Breast epithelium (tissue), 3 donors: ENCODE measurements at regions not wholly inside any gene's neighbourhood (a gene's known extent, or its start where the extent isn't known, plus 50 kb on each side); places are given as distances from the start of the nearest gene placed in this dataset.

Experiments used
- POLR2A ChIP-seq: fragments of 450-650 bp; IDR thresholded peaks from one replicate; pipeline ENCODE4 v1.6.1; 2016; ENCODE audit warnings: antibody characterized with exemption, mild to moderate bottlenecking, moderate library complexity
- POLR2AphosphoS5 ChIP-seq, 3 donors: sonication (generic); formaldehyde crosslinking; IDR thresholded peaks; one replicate each; pipeline ENCODE4 v1.6.1; 2017; ENCODE audit warnings: antibody characterized with exemption in 3 of 3

DNA sequence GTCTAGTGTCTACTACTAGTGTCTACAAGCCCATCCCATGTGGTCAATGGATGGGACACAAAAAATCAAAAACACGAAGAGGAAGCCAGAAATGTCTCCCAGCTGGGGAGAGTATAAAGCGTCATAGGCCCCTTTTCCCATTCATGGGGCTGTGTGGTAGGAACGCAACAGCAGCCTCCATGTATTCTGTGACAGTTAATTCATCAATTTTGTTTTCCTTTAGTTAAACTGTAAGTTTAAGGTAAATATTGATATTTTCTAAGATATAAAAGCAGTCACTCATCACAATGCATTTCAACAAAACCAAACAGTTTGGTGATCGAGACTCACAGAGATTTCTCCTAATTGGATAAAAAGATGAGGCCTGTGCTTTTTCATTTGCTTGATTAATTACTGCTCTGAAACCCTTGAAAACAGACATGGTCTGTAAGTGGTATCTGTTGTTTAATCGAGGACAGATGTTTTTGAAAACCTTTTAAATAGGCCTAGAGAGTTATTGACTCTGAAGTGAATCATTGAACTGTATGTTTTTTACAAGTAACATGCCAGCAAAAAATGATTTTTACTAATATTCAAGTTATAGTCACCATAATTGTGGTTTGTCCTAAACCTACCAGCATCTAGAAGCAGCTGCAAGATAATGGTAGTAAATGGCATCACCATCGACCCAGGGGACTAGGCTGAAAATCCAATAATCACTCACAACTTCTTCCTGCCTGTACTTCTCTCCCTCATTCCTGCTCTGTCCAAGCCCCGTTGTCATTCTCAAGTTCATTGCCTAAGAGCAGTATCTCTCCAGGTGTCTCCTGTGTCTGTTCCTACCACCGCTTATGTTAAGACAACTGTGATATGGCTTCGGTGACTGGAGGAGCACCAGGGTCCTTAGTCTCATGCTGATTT is 87.7 kb upstream of the SHISA3 start:
- TF ChIP-seq POLR2A (no peak), POLR2AphosphoS5 (IDR thresholded peaks at IDR 0.05) (no peak)
